ENCODE measurements at regions not wholly inside any gene's neighbourhood (a gene's known extent, or its start where the extent isn't known, plus 50 kb on each side); places are given as distances from the start of the nearest gene placed in this dataset.

GRCh38 chr11:128328955-128329551 is 258.3 kb downstream of the ETS1 start:
- DNase-seq (no peak), ATAC-seq (peak; percentile 48 to 49)
- no peaks in the 10 kb centered on the region for H3K36me3 ChIP-seq
- H3K4me1 ChIP-seq: peaks cover 14% of the 10 kb centered on the region
- H3K9me3 ChIP-seq: no peaks in the 10 kb centered on the region
- no peak overlapping the region for H3K4me3 ChIP-seq
- H3K27me3 ChIP-seq (ENCODE audit: low read depth): no peaks in the 10 kb centered on the region
- intact Hi-C loops (cut with DNase I): no loop called here
- no peak overlapping the region for H3K27ac ChIP-seq
- TF ChIP-seq CTCF (IDR thresholded peaks at IDR 0.05): no peak

GRCh38 chr11:128327274-128327673 is 260.1 kb downstream of the ETS1 start:
- no peak for TF ChIP-seq CTCF (IDR thresholded peaks at IDR 0.05)
- intact Hi-C loops (cut with DNase I): no loop called here
- Histone ChIP-seq H3K4me1 (peaks cover 14% of the 10 kb centered on the region), H3K27ac (no peak overlapping the region), H3K36me3 (no peaks in the 10 kb centered on the region), H3K4me3 (no peak overlapping the region), H3K9me3 (no peaks in the 10 kb centered on the region), H3K27me3 (ENCODE audit: low read depth) (no peaks in the 10 kb centered on the region)
- DNase-seq: no peak
- no peak for ATAC-seq

GRCh38 chr11:128326791-128327190 is 260.6 kb downstream of the ETS1 start:
- Histone ChIP-seq H3K36me3 (no peaks in the 10 kb centered on the region), H3K27ac (no peak overlapping the region), H3K4me3 (no peak overlapping the region), H3K4me1 (peaks cover 14% of the 10 kb centered on the region), H3K9me3 (no peaks in the 10 kb centered on the region), H3K27me3 (ENCODE audit: low read depth) (no peaks in the 10 kb centered on the region)
- no peak for TF ChIP-seq CTCF (IDR thresholded peaks at IDR 0.05)
- intact Hi-C loops (cut with DNase I): no loop called here
- DNase-seq (no peak), ATAC-seq (no peak)

- H3K9me3 ChIP-seq: no peaks in the 10 kb centered on the region
- ATAC-seq (peak; percentile 80 to 82), DNase-seq (no peak)
- TF ChIP-seq CTCF (IDR thresholded peaks at IDR 0.05): no peak
- H3K27me3 ChIP-seq (ENCODE audit: low read depth): no peaks in the 10 kb centered on the region
- no peaks in the 10 kb centered on the region for H3K36me3 ChIP-seq
- H3K4me1 ChIP-seq: peaks cover 6% of the 10 kb centered on the region
- intact Hi-C loops (cut with DNase I): no loop called here
- H3K27ac ChIP-seq: no peak overlapping the region
- no peak overlapping the region for H3K4me3 ChIP-seq
Observed at GRCh38 chr11:128324531-128325141, 262.7 kb downstream of the ETS1 start.

GRCh38 chr11:128324051-128324481 is 263.3 kb downstream of the ETS1 start:
- DNase-seq: no peak
- no peaks in the 10 kb centered on the region for H3K9me3 ChIP-seq
- peak overlapping the region; percentile 9 for H3K27ac ChIP-seq
- intact Hi-C loops (cut with DNase I): no loop called here
- peak; percentile 22 to 42 for ATAC-seq
- no peaks in the 10 kb centered on the region for H3K27me3 ChIP-seq (ENCODE audit: low read depth)
- H3K36me3 ChIP-seq: no peaks in the 10 kb centered on the region
- no peak overlapping the region for H3K4me3 ChIP-seq
- no peak for TF ChIP-seq CTCF (IDR thresholded peaks at IDR 0.05)
- H3K4me1 ChIP-seq: peaks cover under 1% of the 10 kb centered on the region

Measured in lower lobe of right lung (tissue), 2 donors.